ENCODE measurements at regions not wholly inside any gene's neighbourhood (a gene's known extent, or its start where the extent isn't known, plus 50 kb on each side); places are given as distances from the start of the nearest gene placed in this dataset.

- no peak for TF ChIP-seq CTCF (IDR thresholded peaks at IDR 0.05)
- TF ChIP-seq POLR2A (IDR thresholded peaks at IDR 0.05) = peak in 1 of 2 donors; percentile 37
Measured at GRCh38 chr9:2545881-2546490, 75.6 kb upstream of the VLDLR start.
